ENCODE measurements at regions not wholly inside any gene's neighbourhood (a gene's known extent, or its start where the extent isn't known, plus 50 kb on each side); places are given as distances from the start of the nearest gene placed in this dataset.

DNA sequence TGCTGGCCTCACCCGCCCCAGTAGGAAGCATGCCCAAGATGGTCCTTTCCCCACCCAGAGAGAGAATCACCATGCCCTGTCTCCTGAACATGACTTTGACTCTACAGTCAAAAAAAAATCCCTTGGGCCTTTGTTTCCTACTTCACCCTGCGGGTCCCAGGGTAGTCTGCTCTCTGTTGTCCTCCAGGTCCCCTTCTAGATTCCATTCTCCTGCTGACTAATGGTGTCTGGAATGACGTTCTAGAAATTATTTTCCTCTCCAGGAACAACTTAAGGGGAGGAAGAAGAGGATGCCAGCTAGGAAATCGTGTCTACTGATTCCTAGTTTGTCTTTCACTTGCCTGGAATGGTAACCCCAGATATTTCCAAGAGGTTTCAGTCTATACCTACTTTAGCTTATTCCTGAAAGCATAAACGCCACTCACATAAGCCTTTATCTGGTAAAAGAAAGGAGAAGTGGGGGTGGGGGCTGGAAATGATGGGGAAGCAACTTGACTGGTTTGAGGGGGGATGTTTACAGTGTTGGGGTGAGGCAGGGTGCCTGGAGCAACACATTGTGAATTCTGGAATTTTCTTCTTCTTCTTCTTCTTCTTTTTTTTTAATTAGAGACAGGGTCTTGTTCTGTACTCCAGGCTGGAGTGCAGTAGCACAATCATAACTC lies 93.9 kb downstream of the SNX18 start:
- no peak for DNase-seq (ENCODE audit: low spot score)

DNA sequence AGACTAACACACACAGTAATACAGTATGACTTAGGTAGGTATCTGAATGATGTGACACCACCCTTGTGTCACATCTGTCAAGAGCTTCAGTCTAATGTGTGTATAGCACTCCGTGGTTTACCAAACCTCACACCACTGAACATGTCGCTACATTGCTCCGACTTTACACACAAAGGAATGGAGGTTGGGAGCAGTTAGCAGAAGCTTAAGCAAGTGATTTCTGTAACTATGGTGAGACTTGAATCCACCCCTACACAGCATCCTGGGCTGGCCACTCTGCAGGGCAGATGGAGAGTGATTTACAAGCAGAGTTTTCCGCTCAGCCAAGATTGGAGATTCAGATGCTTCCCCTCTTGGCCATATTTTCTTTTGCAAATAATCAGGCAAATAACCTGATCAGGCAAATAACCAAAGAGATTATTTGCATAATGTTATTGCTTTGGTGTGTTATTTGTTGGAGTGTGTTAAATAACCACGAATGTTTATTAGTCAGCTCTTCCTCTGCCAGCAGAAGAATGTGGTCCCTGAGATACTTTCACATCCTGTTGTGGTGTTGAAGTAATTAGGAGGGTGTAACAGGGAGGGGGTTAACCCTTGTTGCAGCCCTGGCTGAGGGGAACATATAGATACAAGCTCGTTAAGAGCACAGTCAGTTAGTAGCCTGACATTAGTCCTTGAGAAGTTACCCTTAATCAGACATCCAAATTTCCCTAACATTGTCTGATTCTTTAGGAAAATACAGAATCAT lies 92.8 kb downstream of the SNX18 start:
- DNase-seq (ENCODE audit: low spot score): no peak

- DNase-seq (ENCODE audit: low spot score): no peak
These were observed 91.0 kb downstream of the SNX18 start for GRCh38 chr5:54608423-54609085.

DNA sequence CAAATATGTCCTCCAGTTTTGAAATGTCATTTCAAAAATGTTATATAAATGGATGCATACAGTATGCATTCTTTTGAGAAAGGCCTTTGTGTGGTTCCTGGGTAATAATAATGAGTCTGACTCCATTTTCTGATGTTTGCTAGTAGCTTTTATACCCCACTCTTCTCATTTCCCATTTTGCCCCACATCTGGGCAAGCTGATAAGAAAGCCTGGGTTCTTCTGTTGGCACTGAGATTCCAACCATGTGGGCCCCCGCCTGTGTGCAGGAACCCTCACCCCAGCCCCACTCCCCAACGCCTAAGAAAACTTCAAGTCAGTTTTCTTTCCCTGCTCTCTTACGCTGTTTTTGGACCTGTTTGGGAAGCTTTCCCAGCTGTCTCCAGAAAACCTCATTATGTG lies 89.4 kb downstream of the SNX18 start:
- no peak for DNase-seq (ENCODE audit: low spot score)

- no peak for DNase-seq (ENCODE audit: low spot score)
These were observed 85.8 kb downstream of the SNX18 start for GRCh38 chr5:54603372-54603771.

- no peak for DNase-seq (ENCODE audit: low spot score)
These were observed 84.9 kb downstream of the SNX18 start for GRCh38 chr5:54602475-54602874.

- DNase-seq (ENCODE audit: low spot score): no peak
These were observed 84.1 kb downstream of the SNX18 start for GRCh38 chr5:54601411-54602230.
